ENCODE measurements at regions not wholly inside any gene's neighbourhood (a gene's known extent, or its start where the extent isn't known, plus 50 kb on each side); places are given as distances from the start of the nearest gene placed in this dataset.

GRCh38 chr6:23021487-23021886 is 452.1 kb downstream of the HDGFL1 start:
- Mint-ChIP-seq H3K36me3 (ENCODE audit: insufficient read depth) (no peaks in the 10 kb centered on the region), H3K27ac (no peak overlapping the region), H3K9me3 (ENCODE audit: low read depth) (no peaks in the 10 kb centered on the region), H3K4me3 (ENCODE audit: low read depth) (no peak overlapping the region), H3K4me1 (ENCODE audit: low read depth) (no peaks in the 10 kb centered on the region), H3K27me3 (no peaks in the 10 kb centered on the region)
- no peak for DNase-seq (ENCODE audit: low spot score, unreplicated experiment)
- no peak for TF ChIP-seq CTCF (IDR thresholded peaks at IDR 0.05; ENCODE audit: unreplicated experiment)

- DNase-seq (ENCODE audit: low spot score, unreplicated experiment): no peak
- Mint-ChIP-seq H3K36me3 (ENCODE audit: insufficient read depth) (no peaks in the 10 kb centered on the region), H3K4me1 (ENCODE audit: low read depth) (peaks cover 10% of the 10 kb centered on the region), H3K27ac (no peak overlapping the region), H3K9me3 (ENCODE audit: low read depth) (peaks cover 3% of the 10 kb centered on the region), H3K27me3 (no peaks in the 10 kb centered on the region), H3K4me3 (ENCODE audit: low read depth) (no peak overlapping the region)
- TF ChIP-seq CTCF (IDR thresholded peaks at IDR 0.05; ENCODE audit: unreplicated experiment): no peak
Measured at GRCh38 chr6:23027281-23027680, 457.9 kb downstream of the HDGFL1 start.

- DNase-seq (ENCODE audit: low spot score, unreplicated experiment): no peak
- no peak overlapping the region for H3K27ac Mint-ChIP-seq
- no peak for TF ChIP-seq CTCF (IDR thresholded peaks at IDR 0.05; ENCODE audit: unreplicated experiment)
- peaks cover 10% of the 10 kb centered on the region for H3K4me1 Mint-ChIP-seq (ENCODE audit: low read depth)
- peaks cover 3% of the 10 kb centered on the region for H3K9me3 Mint-ChIP-seq (ENCODE audit: low read depth)
- no peak overlapping the region for H3K4me3 Mint-ChIP-seq (ENCODE audit: low read depth)
- H3K36me3 Mint-ChIP-seq (ENCODE audit: insufficient read depth): no peaks in the 10 kb centered on the region
- H3K27me3 Mint-ChIP-seq: no peaks in the 10 kb centered on the region
Measured at GRCh38 chr6:23031986-23032385, 462.6 kb downstream of the HDGFL1 start.

GRCh38 chr6:23034926-23035325 is 465.6 kb downstream of the HDGFL1 start:
- TF ChIP-seq CTCF (IDR thresholded peaks at IDR 0.05; ENCODE audit: unreplicated experiment): no peak
- Mint-ChIP-seq H3K4me1 (ENCODE audit: low read depth) (no peaks in the 10 kb centered on the region), H3K27ac (no peak overlapping the region), H3K27me3 (no peaks in the 10 kb centered on the region), H3K36me3 (ENCODE audit: insufficient read depth) (no peaks in the 10 kb centered on the region), H3K9me3 (ENCODE audit: low read depth) (peaks cover 3% of the 10 kb centered on the region), H3K4me3 (ENCODE audit: low read depth) (no peak overlapping the region)
- no peak for DNase-seq (ENCODE audit: low spot score, unreplicated experiment)

GRCh38 chr6:23036406-23036983 is 467.1 kb downstream of the HDGFL1 start:
- Mint-ChIP-seq H3K4me3 (ENCODE audit: low read depth) (no peak overlapping the region), H3K36me3 (ENCODE audit: insufficient read depth) (no peaks in the 10 kb centered on the region), H3K9me3 (ENCODE audit: low read depth) (no peaks in the 10 kb centered on the region), H3K27me3 (no peaks in the 10 kb centered on the region), H3K27ac (no peak overlapping the region), H3K4me1 (ENCODE audit: low read depth) (no peaks in the 10 kb centered on the region)
- no peak for DNase-seq (ENCODE audit: low spot score, unreplicated experiment)
- no peak for TF ChIP-seq CTCF (IDR thresholded peaks at IDR 0.05; ENCODE audit: unreplicated experiment)

Data from progenitor cell of endocrine pancreas (in vitro differentiated cells).